ENCODE measurements at regions not wholly inside any gene's neighbourhood (a gene's known extent, or its start where the extent isn't known, plus 50 kb on each side); places are given as distances from the start of the nearest gene placed in this dataset.

DNA sequence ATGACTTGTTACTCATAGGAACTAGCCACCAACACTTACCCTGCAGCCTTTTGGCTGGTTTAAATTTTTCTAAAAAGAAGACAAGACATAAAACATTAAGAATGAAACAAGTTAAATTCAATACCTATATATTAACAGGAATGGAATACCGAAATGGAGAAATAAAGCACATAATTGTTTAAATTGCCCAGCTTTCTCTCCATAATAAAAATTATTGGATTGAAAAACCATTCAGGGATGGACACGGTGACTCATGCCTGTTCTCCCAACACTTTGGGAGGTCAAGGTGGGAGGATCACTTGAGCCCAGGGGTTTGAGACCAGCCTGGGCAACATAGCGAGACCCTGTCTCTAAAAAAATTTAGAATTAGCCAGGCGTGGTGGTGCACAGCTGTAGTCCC, 179.4 kb upstream of the MKLN1 start:
- Histone ChIP-seq H2AFZ (ENCODE audit: low read depth, low read length) (no peak overlapping the region), H3K27ac (ENCODE audit: low read length, poor library complexity, severe bottlenecking) (no peak overlapping the region), H3K9ac (ENCODE audit: low read length) (no peak overlapping the region), H2BK12ac (ENCODE audit: low read length in 2 of 2) (no peak overlapping the region), H2AK5ac (ENCODE audit: low read length, severe bottlenecking) (no peak overlapping the region), H3K18ac (ENCODE audit: low read depth in 1 of 2, low read length in 2 of 2) (no peak overlapping the region), H3K23ac (ENCODE audit: low read length in 2 of 2) (no peak overlapping the region), H3K4me1 (ENCODE audit: control insufficient read depth, insufficient read depth, low read depth, low read length) (no peaks in the 10 kb centered on the region), H3K27me3 (ENCODE audit: control insufficient read depth in 1 of 2, insufficient read depth in 1 of 2, low read length in 2 of 2) (no peaks in the 10 kb centered on the region), H2BK15ac (ENCODE audit: low read depth, poor library complexity, severe bottlenecking) (no peak overlapping the region), H3K4me3 (ENCODE audit: insufficient read depth in 1 of 2, low read depth in 1 of 2, low read length in 2 of 2) (no peak overlapping the region), H3K36me3 (ENCODE audit: control insufficient read depth in 1 of 2, insufficient read depth in 2 of 2, low read depth in 1 of 2, low read length in 2 of 2) (no peaks in the 10 kb centered on the region), H2BK120ac (ENCODE audit: low read depth, low read length) (no peak overlapping the region), H3K4me2 (ENCODE audit: low read length, poor library complexity, severe bottlenecking) (no peak overlapping the region), H4K8ac (ENCODE audit: low read length) (no peak overlapping the region), H4K91ac (ENCODE audit: low read length) (no peak overlapping the region), H3K14ac (ENCODE audit: low read length in 2 of 2) (no peak overlapping the region), H3K4ac (ENCODE audit: low read depth in 1 of 2, low read length in 2 of 2) (no peak overlapping the region), H3K9me3 (ENCODE audit: control insufficient read depth, low read length) (no peaks in the 10 kb centered on the region), H2BK5ac (ENCODE audit: low read depth, low read length, poor library complexity, severe bottlenecking) (no peak overlapping the region), H3K79me1 (replicated peaks; ENCODE audit: low read length, poor library complexity, severe bottlenecking) (no peaks in the 10 kb centered on the region)
- WGBS: 95% methylated on average over 3 of the region's 4 CpGs
- DNase-seq: no peak

DNA sequence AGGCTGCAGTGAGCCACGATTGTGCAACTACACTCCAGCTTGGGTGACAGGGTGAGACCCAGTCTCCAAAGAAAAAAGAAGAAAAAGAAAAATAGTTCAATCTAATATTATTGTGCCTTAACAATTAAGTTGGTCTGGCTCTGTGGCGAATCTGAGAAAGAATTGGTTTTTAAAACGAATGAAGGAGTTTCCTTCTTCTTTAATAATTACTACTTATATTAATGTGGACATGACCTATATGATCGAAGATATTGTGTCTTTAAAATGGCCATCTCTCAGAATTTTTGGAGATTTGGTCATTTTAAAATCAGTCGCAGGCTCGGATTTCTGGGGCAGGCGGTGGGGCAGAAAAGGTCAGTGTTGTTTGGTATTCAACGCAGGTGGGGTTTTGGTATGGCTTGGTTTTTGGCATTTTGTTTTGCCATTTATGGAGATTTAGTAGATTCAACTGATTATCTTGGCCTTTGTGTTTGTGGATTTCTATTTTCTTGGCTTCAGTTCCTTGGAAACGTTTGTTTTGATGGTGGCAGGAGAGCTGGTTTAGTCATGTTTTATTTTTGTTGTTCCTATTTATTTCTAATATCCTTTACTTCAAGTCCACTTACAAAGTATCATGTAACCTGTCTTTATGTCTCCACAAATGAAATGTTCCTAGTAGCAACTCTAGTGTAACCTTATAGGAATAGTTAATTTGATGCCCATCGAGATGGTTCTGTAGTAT, 178.8 kb upstream of the MKLN1 start:
- H3K18ac ChIP-seq (ENCODE audit: low read depth in 1 of 2, low read length in 2 of 2): no peak overlapping the region
- no peak overlapping the region for H2AK5ac ChIP-seq (ENCODE audit: low read length, severe bottlenecking)
- no peak overlapping the region for H3K4ac ChIP-seq (ENCODE audit: low read depth in 1 of 2, low read length in 2 of 2)
- no peak overlapping the region for H2BK5ac ChIP-seq (ENCODE audit: low read depth, low read length, poor library complexity, severe bottlenecking)
- H3K27me3 ChIP-seq (ENCODE audit: control insufficient read depth in 1 of 2, insufficient read depth in 1 of 2, low read length in 2 of 2): no peaks in the 10 kb centered on the region
- WGBS: 99% methylated on average over 6 of the region's 10 CpGs
- H3K23ac ChIP-seq (ENCODE audit: low read length in 2 of 2): no peak overlapping the region
- H4K91ac ChIP-seq (ENCODE audit: low read length): no peak overlapping the region
- H3K9ac ChIP-seq (ENCODE audit: low read length): no peak overlapping the region
- H3K36me3 ChIP-seq (ENCODE audit: control insufficient read depth in 1 of 2, insufficient read depth in 2 of 2, low read depth in 1 of 2, low read length in 2 of 2): no peaks in the 10 kb centered on the region
- no peaks in the 10 kb centered on the region for H3K9me3 ChIP-seq (ENCODE audit: control insufficient read depth, low read length)
- H2AFZ ChIP-seq (ENCODE audit: low read depth, low read length): no peak overlapping the region
- H4K8ac ChIP-seq (ENCODE audit: low read length): no peak overlapping the region
- H3K27ac ChIP-seq (ENCODE audit: low read length, poor library complexity, severe bottlenecking): no peak overlapping the region
- no peak overlapping the region for H2BK12ac ChIP-seq (ENCODE audit: low read length in 2 of 2)
- no peaks in the 10 kb centered on the region for H3K4me1 ChIP-seq (ENCODE audit: control insufficient read depth, insufficient read depth, low read depth, low read length)
- no peak overlapping the region for H2BK15ac ChIP-seq (ENCODE audit: low read depth, poor library complexity, severe bottlenecking)
- no peak overlapping the region for H3K4me3 ChIP-seq (ENCODE audit: insufficient read depth in 1 of 2, low read depth in 1 of 2, low read length in 2 of 2)
- DNase-seq: no peak
- H3K4me2 ChIP-seq (ENCODE audit: low read length, poor library complexity, severe bottlenecking): no peak overlapping the region
- no peak overlapping the region for H3K14ac ChIP-seq (ENCODE audit: low read length in 2 of 2)
- H2BK120ac ChIP-seq (ENCODE audit: low read depth, low read length): no peak overlapping the region
- no peaks in the 10 kb centered on the region for H3K79me1 ChIP-seq (replicated peaks; ENCODE audit: low read length, poor library complexity, severe bottlenecking)

DNA sequence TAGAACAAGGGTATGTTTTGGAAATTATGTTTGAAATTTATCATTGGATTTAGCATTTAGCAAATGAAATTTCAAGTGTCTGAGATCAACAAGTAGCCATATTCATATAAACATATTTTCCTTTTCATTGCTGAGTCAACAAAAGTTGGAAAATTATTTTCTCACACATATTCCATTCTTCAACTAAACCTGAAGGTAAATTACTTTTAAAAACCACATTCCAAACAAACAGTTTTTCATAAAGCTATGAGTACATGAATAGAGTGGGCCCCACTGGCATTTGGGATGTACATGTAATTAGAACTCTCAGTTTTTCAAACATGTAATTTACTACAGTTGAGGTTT, 178.3 kb upstream of the MKLN1 start:
- Histone ChIP-seq H2BK12ac (ENCODE audit: low read length in 2 of 2) (no peak overlapping the region), H4K91ac (ENCODE audit: low read length) (no peak overlapping the region), H3K4me1 (ENCODE audit: control insufficient read depth, insufficient read depth, low read depth, low read length) (no peaks in the 10 kb centered on the region), H2BK15ac (ENCODE audit: low read depth, poor library complexity, severe bottlenecking) (no peak overlapping the region), H3K27me3 (ENCODE audit: control insufficient read depth in 1 of 2, insufficient read depth in 1 of 2, low read length in 2 of 2) (no peaks in the 10 kb centered on the region), H3K9me3 (ENCODE audit: control insufficient read depth, low read length) (no peaks in the 10 kb centered on the region), H2AFZ (ENCODE audit: low read depth, low read length) (no peak overlapping the region), H3K18ac (ENCODE audit: low read depth in 1 of 2, low read length in 2 of 2) (no peak overlapping the region), H3K4ac (ENCODE audit: low read depth in 1 of 2, low read length in 2 of 2) (no peak overlapping the region), H3K4me3 (ENCODE audit: insufficient read depth in 1 of 2, low read depth in 1 of 2, low read length in 2 of 2) (no peak overlapping the region), H2AK5ac (ENCODE audit: low read length, severe bottlenecking) (no peak overlapping the region), H2BK120ac (ENCODE audit: low read depth, low read length) (no peak overlapping the region), H4K8ac (ENCODE audit: low read length) (no peak overlapping the region), H3K27ac (ENCODE audit: low read length, poor library complexity, severe bottlenecking) (no peak overlapping the region), H3K14ac (ENCODE audit: low read length in 2 of 2) (no peak overlapping the region), H3K23ac (ENCODE audit: low read length in 2 of 2) (no peak overlapping the region), H2BK5ac (ENCODE audit: low read depth, low read length, poor library complexity, severe bottlenecking) (no peak overlapping the region), H3K9ac (ENCODE audit: low read length) (no peak overlapping the region), H3K4me2 (ENCODE audit: low read length, poor library complexity, severe bottlenecking) (no peak overlapping the region), H3K79me1 (replicated peaks; ENCODE audit: low read length, poor library complexity, severe bottlenecking) (no peaks in the 10 kb centered on the region), H3K36me3 (ENCODE audit: control insufficient read depth in 1 of 2, insufficient read depth in 2 of 2, low read depth in 1 of 2, low read length in 2 of 2) (no peaks in the 10 kb centered on the region)
- DNase-seq: no peak

DNA sequence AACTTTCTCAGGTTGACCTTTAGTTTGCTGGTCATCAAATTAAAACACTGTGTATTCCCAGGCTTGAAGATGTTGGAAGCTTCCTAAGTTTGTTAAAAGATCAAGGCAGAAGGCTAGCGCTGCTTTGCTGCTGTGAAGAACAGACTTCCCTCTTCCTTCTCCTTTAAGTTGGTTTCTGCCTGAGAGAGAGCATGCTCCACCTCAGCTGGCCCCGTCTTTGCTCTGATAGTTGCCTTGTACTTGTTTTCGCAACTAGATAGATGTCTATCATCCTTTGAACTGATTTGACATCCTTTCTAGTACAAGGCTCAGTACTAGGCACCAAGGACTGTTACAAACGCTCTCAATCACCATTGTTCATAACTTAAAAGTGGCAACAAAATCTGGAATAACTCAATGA, 177.8 kb upstream of the MKLN1 start:
- Histone ChIP-seq H4K8ac (ENCODE audit: low read length) (no peak overlapping the region), H3K14ac (ENCODE audit: low read length in 2 of 2) (no peak overlapping the region), H2BK15ac (ENCODE audit: low read depth, poor library complexity, severe bottlenecking) (no peak overlapping the region), H2AFZ (ENCODE audit: low read depth, low read length) (no peak overlapping the region), H3K23ac (ENCODE audit: low read length in 2 of 2) (no peak overlapping the region), H3K4ac (ENCODE audit: low read depth in 1 of 2, low read length in 2 of 2) (no peak overlapping the region), H3K4me2 (ENCODE audit: low read length, poor library complexity, severe bottlenecking) (no peak overlapping the region), H3K79me1 (replicated peaks; ENCODE audit: low read length, poor library complexity, severe bottlenecking) (no peaks in the 10 kb centered on the region), H3K36me3 (ENCODE audit: control insufficient read depth in 1 of 2, insufficient read depth in 2 of 2, low read depth in 1 of 2, low read length in 2 of 2) (no peaks in the 10 kb centered on the region), H3K27me3 (ENCODE audit: control insufficient read depth in 1 of 2, insufficient read depth in 1 of 2, low read length in 2 of 2) (no peaks in the 10 kb centered on the region), H3K4me3 (ENCODE audit: insufficient read depth in 1 of 2, low read depth in 1 of 2, low read length in 2 of 2) (no peak overlapping the region), H3K9me3 (ENCODE audit: control insufficient read depth, low read length) (no peaks in the 10 kb centered on the region), H2AK5ac (ENCODE audit: low read length, severe bottlenecking) (no peak overlapping the region), H2BK120ac (ENCODE audit: low read depth, low read length) (no peak overlapping the region), H3K18ac (ENCODE audit: low read depth in 1 of 2, low read length in 2 of 2) (no peak overlapping the region), H2BK5ac (ENCODE audit: low read depth, low read length, poor library complexity, severe bottlenecking) (no peak overlapping the region), H3K9ac (ENCODE audit: low read length) (no peak overlapping the region), H3K27ac (ENCODE audit: low read length, poor library complexity, severe bottlenecking) (no peak overlapping the region), H2BK12ac (ENCODE audit: low read length in 2 of 2) (no peak overlapping the region), H4K91ac (ENCODE audit: low read length) (no peak overlapping the region), H3K4me1 (ENCODE audit: control insufficient read depth, insufficient read depth, low read depth, low read length) (no peaks in the 10 kb centered on the region)
- no peak for DNase-seq
- WGBS: 85% methylated on average over 4 of the region's 4 CpGs

Data from mesenchymal stem cell (in vitro differentiated cells and primary cell).